Gastroesophageal sphincter (tissue), 3 donors: ENCODE measurements at regions not wholly inside any gene's neighbourhood (a gene's known extent, or its start where the extent isn't known, plus 50 kb on each side); places are given as distances from the start of the nearest gene placed in this dataset.

ENCODE experiments used
- CTCF ChIP-seq, 4 experiments: fragments of 200-600 bp in 2 of 4; fragments of 450-650 bp in 2 of 4; sonication (generic) in 1 of 4; IDR thresholded peaks; one replicate each; pipeline ENCODE4 v1.5.1; 2017 to 2019; ENCODE audit warnings: antibody characterized with exemption in 4 of 4, mild to moderate bottlenecking in 2 of 4, moderate library complexity in 2 of 4
- POLR2AphosphoS5 ChIP-seq: sonication (generic); formaldehyde crosslinking; IDR thresholded peaks from one replicate; pipeline ENCODE4 v1.6.1; 2017; ENCODE audit warnings: antibody characterized with exemption

- TF ChIP-seq POLR2AphosphoS5 (no peak), CTCF (IDR thresholded peaks at IDR 0.05) (no peak)
Observed at GRCh38 chr18:47519706-47520105, 268.2 kb upstream of the SKOR2 start.
